ENCODE measurements at regions not wholly inside any gene's neighbourhood (a gene's known extent, or its start where the extent isn't known, plus 50 kb on each side); places are given as distances from the start of the nearest gene placed in this dataset.

GRCh38 chr2:62447411-62447810 is 58.6 kb downstream of the TMEM17 start:
- DNase-seq (ENCODE audit: low read depth), result no peak

- no peak for DNase-seq (ENCODE audit: low read depth)
Measured at GRCh38 chr2:62446491-62446890, 59.5 kb downstream of the TMEM17 start.

DNA sequence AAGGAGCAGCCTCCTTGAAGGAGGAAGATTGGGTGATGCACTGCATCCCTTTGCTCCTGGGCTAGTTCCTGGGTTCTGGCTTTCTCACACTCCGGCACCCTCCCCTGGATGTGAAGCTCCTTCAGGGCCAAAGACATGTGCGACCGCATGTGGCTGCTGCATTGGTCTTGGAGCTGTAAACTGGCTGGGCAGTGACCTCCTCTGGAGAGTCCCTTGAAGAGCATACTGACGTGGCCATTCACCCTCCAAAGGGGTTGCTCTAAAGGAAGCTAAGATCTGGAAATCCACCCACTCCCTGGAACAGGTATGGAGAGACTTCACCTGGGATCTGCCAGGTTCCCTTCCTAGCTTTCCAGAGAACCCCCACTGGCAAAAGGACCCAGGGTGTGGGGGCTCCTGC is 62.1 kb downstream of the TMEM17 start:
- no peak for DNase-seq (ENCODE audit: low read depth)

- DNase-seq (ENCODE audit: low read depth), result no peak
Measured at GRCh38 chr2:62443471-62443870, 62.5 kb downstream of the TMEM17 start.

- no peak for DNase-seq (ENCODE audit: low read depth)
Measured at GRCh38 chr2:62441824-62442223, 64.2 kb downstream of the TMEM17 start.

DNA sequence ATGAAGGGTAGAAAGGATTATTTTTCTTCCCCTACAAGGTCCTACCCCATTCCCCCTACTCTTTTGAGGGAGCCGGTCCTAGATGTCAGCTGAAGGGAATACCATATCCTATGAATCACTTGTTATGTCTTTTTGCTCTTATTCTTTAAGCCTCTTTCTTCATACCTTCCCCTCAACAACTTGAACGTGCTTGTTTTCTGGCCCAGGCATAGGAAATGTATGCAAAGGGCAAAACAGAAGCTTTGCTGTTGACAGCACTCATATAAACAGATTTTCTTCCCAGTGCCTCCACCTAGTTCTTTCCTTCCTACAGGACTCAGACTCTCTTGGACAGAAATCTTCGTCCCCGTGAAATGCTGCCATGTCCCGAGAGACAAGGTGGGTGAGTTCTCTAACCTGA is 64.6 kb downstream of the TMEM17 start:
- no peak for DNase-seq (ENCODE audit: low read depth)

GRCh38 chr2:62440281-62440946 is 65.6 kb downstream of the TMEM17 start:
- no peak for DNase-seq (ENCODE audit: low read depth)

DNA sequence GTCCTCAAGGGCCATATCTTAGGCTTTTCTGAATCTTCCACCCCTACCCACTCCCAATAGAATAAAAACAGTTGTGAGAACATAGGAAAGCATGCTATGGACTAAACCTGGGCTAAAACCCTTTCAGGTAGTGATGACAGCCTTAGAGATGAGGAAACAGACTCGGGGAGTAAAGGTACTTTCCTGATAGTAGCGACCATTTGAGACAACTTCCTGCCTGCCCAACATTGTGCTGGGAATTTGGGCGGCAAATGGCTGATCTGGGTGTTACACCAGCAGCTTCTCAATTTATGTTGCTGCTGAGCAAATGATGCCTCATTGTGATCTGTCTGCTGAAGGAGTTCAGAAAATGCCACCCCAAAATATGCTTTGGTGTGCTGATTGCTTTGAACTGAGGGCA is 66.6 kb downstream of the TMEM17 start:
- DNase-seq (ENCODE audit: low read depth), result no peak

DNA sequence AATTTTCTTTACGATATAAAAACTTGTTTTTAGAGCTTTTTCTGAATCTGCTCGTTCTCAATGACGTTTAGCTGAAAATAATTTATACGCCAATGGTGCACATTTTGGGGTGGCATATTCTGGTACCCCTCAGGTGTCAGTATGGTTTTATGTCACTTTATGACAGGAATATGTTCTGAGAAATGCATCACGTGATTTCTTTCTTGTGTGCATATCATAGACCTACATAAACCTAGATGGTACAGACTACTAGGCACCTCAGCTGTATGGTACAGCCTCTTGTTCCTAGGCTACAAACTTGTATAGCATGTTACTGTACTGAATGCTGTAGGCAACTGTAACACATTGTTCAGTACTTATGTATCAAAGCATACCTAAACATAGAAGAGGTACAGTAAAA is 68.2 kb downstream of the TMEM17 start:
- DNase-seq (ENCODE audit: low read depth), result no peak

DNA sequence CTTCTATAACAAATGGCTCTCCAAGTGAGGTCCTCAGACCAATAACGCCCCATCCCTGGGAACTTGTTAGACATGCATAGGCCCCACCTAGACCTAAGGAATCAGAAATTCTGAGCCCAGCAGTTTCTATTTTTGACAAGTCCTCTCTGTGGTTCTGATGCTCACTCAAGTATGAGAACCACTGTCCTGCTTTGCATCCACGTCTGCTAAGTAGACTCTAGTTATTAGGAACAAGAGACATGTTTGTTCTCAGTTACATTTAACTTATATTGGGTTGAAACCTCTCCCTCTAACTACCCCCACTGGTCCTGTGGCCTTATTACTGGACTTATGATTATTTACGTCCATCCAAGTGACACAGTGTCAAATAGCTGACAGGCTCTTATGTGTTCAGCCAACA is 70.3 kb downstream of the TMEM17 start:
- no peak for DNase-seq (ENCODE audit: low read depth)

DNA sequence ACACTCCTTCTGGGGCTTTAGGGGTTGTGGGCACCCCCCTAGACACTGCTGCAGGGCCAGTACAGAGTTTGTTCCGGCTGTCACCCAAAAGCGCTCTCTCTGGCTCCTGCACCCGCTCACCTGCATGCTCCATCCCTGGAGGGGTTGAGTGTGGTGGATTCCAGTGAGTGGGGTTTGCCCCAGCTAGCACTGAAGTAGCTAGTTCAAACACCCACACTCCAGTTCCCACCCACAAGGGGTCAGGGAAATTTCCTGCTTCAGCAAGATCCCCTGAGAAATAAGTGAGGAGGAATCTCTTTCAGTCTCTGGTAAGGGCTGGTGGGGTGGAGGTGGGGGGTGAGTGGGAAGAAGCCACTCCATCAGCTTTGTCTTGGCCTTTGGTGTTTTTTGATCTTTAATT is 73.6 kb downstream of the TMEM17 start:
- no peak for DNase-seq (ENCODE audit: low read depth)

DNA sequence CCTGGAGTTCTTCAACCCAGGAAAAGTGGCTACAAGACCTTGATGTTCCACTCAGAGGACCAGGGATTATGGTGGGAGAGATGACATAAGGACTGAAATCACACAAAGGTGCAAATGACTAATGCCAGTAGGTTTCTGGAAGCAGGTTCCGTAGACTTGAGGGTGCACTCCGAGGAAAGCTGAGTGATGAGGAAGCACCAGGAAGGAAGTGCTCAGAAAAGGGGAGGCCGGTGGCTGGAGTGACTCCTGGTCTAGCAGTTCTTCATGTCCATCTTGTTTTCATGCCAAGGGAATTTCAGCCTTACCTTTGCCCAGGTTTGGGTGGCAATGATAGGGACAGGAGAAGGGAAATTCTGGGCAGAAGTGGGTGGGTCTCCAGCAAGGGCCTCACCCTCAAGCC is 74.5 kb downstream of the TMEM17 start:
- DNase-seq (ENCODE audit: low read depth), result no peak

DNA sequence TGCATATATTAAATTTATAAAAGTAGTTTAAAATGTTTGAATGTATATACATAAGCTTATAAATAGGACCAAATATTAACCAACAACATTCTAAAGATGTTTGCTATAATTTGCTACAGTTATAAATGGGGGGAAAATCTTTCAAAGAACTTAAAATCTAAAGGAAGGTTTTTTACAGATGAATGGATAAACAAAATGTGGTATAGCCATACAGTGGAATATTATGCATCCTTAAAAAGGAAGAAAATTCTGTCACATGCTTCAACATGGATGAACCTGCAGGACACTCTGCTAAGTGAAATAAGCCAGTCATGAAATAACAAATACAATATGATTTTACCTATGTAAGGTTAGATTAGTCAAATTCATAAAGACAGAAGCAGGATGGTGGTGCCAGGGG is 75.8 kb downstream of the TMEM17 start:
- no peak for DNase-seq (ENCODE audit: low read depth)

GRCh38 chr2:62427146-62427545 is 78.8 kb downstream of the TMEM17 start:
- DNase-seq (ENCODE audit: low read depth), result no peak

DNA sequence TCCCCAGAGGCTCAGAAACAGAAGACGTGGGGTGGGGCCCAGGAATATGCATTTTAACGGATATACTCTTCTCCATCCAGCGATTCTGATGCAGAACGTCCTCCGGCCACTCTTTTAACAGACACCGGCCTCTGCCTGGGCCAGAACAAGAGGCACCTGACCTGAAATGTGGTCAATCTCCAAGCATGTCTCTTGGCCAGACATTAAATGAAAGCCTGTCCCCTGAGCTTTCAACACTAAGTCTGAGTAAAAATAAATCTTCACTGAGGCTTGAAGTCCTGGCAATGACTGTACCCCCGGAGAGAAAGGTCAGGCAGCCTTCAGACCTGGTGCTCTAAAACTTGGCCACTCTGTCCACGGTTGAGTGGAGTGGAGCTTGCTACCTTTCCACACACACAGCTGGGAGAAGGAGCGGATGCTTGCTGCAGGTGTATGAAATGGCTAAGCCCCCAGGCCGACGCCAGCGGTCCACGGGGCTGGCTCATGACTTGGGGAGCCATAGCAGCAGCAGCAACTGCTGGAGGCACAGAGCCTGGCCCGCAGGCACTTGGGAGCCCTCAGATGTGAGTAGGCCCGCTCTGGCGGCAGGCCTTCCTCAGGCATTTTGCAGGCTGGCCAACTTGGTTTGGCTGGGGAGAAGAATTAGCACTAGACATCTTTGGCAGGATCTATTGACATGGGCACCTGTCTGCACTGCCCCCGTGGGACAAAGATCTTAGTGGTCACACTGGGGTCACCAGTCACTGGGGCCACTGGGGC is 79.7 kb downstream of the TMEM17 start:
- no peak for DNase-seq (ENCODE audit: low read depth)

DNA sequence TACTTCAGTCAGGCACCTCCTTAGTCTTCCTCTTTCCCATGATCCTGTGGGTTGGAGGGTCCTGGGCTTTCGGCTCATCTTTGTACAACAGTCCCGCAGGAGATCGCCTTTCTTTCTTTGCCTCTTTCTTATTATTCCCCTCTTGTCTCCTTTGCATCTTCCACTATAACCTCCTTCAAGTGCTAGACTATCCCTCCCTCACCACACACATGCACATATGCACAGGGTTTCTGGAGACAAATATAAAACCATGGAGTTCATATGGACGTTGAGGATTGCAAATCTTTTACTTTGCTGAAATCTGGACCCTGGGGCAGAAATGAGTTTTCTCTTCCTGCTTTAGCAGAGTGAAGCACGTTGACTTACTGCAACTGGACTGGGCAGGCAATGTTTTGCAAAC is 80.3 kb downstream of the TMEM17 start:
- DNase-seq (ENCODE audit: low read depth), result no peak

DNA sequence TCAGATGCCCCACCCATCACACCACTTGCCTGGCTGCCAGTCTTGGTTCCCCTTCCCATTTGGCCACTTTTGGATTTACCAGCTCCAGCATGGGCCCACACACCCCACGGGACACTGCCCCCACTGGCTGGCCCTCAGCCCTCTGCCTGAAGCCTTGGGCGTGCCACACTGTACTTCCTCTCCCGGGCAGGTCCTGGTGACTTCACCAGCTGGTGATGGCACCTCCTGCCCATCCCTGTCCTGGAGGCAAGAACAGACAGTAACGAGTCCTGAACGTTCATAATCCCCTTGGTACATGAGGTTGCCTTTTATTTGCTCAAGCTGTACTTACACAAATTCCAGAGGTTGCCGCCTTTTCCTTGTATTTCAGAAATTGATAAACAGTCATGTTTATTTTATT is 81.1 kb downstream of the TMEM17 start:
- no peak for DNase-seq (ENCODE audit: low read depth)

DNA sequence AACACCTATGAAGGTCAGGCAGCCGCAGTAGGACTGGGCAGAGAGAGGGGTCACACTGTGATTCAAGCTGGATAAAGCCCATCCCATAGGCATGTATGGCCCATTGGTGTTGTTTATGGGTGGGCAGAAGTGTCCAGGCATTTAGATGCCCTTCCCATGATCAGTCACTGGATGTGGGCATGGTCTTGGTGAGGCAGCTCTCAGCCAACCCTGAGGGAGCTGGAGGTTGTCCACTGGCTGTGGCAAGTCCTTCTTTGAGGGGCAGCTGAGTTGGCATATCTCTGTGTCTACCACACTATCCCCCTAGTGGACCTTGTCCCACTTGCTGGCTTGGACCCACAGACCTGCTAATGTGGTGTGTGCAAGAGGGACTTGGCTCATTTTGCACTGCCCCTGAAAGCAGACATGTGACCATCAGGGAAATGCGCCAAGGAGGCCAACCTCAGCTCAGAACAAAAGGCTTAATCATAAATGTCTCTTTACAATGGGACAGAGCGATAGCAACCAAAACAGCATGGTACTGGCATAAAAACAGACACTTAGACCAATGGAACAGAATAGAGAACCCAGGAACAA is 82.0 kb downstream of the TMEM17 start:
- no peak for DNase-seq (ENCODE audit: low read depth)

DNA sequence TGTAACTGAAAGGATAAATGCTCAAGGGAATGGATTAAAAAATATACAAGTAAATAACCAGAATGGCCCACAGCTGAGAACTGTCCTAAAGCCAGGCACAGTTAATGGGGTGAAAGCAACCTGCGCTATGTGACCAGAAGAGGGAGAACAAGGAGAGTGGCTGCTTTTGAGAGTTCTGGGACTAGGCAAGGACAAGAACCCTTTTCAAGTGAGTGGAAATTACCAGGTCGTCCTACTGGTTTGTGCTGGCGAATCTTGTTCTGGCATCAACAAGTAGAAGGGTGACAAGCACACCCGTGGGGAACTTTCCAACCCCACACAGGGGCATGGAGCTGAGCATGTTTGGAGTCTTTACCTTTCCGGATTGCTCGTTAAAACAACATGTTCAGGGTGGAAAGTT is 82.8 kb downstream of the TMEM17 start:
- no peak for DNase-seq (ENCODE audit: low read depth)

GRCh38 chr2:62415518-62415917 is 90.5 kb downstream of the TMEM17 start:
- no peak for DNase-seq (ENCODE audit: low read depth)

GRCh38 chr2:62415019-62415431 is 91.0 kb downstream of the TMEM17 start:
- no peak for DNase-seq (ENCODE audit: low read depth)

GRCh38 chr2:62413116-62413663 is 92.8 kb downstream of the TMEM17 start:
- DNase-seq (ENCODE audit: low read depth), result no peak

- DNase-seq (ENCODE audit: low read depth), result no peak
Measured at GRCh38 chr2:62412347-62412742, 93.7 kb downstream of the TMEM17 start.

All from GM04504 (cell line).